Tibial nerve (tissue), 3 donors: ENCODE measurements at regions not wholly inside any gene's neighbourhood (a gene's known extent, or its start where the extent isn't known, plus 50 kb on each side); places are given as distances from the start of the nearest gene placed in this dataset.

Experiments used
- EP300 ChIP-seq, 2 donors: sonication (generic); formaldehyde crosslinking; IDR thresholded peaks; one replicate each; pipeline ENCODE4 v1.6.1; 2017; ENCODE audit warnings: antibody characterized with exemption in 2 of 2, mild to moderate bottlenecking in 1 of 2
- POLR2A ChIP-seq, 2 donors: fragments of 450-650 bp; IDR thresholded peaks; one replicate each; pipeline ENCODE4 v1.6.1; 2017; ENCODE audit warnings: antibody characterized with exemption in 2 of 2, mild to moderate bottlenecking in 2 of 2, moderate library complexity in 2 of 2

DNA sequence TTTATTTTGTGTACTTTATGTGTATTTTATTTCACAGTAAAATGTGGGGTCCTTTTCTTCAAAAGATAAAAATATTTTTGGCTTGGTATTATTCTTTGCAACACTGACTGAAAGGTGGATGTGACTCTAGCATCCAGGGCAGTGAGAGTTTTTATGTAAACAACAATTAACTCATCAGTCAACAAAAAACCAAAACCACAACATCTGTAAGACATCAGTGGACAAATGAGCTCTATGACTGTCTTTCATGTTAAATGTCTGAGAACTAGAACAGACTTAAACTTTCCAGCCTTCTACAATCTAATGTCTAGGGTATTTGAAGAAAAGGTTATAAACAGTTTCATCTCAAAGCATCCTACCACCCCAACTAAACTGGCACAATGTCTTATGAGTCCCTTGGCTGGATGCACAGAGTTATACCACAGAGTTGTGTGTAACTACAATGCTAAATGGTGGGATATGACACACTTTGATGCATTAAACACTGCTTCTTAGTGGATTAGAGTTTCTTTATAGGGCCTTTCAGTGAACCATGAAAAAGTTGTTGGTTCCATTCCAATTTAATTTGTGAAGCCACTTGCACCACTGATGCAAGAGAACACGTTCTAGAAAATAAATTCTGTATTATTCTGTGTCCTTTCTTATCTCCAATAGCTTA, 544.2 kb upstream of the KLF12 start:
- TF ChIP-seq POLR2A (IDR thresholded peaks at IDR 0.05), result no peak
- TF ChIP-seq EP300 (IDR thresholded peaks at IDR 0.05), result no peak
